Choroid plexus epithelial cell (primary cell): ENCODE measurements at regions not wholly inside any gene's neighbourhood (a gene's known extent, or its start where the extent isn't known, plus 50 kb on each side); places are given as distances from the start of the nearest gene placed in this dataset.
A peak's percentile ranks its signal among the peaks of the same experiment; 100 is the strongest.
"Not testable (repeated sequence)": the region's sequence is repeated elsewhere in the genome, so short reads cannot be mapped to it uniquely, and the experiment has no call there.

Experiments
- DNase-seq: peaks from one replicate; pipeline ENCODE4 v3.0.0-alpha.2; 2010; ENCODE audit warnings: low read depth
- H3K4me3 ChIP-seq: 2 replicates; pipeline ENCODE4 v1.5.1; 2011; ENCODE audit warnings: low read depth, mild to moderate bottlenecking, control low read depth, low read length, moderate library complexity
- TF ChIP-seq, protein P1 (sequence below): conservative IDR thresholded peaks from 2 replicates; pipeline ENCODE4 v1.5.1; 2011; ENCODE audit warnings: low read depth, mild to moderate bottlenecking, control low read depth, inconsistent platforms, low read length, moderate library complexity

DNA sequence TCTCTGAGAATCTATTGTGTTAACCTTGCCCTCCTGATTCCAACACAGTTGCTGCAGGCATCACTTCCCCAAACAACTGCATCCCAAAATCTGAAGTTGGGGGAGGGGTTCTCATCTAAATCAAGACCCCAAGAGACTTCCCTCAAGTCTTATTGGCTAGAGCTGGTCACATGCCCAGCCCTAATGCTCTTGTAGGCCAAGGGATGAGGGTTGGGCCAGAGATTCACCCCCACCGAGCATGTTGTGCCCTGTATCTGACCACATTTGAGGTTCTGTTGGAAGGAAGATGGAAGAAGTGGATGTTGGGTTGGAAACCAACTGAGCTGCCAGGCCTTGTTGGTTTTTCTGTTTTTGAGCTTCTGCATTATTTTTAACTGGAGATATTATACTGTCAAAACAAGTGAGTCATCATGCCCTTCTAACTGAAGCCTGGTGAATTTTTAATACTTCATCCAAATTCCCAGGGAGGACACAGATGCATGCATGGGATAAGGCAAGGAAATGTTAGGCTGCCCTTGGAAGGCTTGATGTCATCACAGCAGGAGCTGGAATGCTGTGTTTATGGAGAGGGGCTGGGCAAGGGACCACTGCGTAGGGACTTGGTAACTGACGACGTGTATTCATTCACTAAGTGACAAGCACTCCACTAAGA is 68.6 kb upstream of the CACUL1 start:
- DNase-seq: no peak
- TF ChIP-seq, protein P1, sequence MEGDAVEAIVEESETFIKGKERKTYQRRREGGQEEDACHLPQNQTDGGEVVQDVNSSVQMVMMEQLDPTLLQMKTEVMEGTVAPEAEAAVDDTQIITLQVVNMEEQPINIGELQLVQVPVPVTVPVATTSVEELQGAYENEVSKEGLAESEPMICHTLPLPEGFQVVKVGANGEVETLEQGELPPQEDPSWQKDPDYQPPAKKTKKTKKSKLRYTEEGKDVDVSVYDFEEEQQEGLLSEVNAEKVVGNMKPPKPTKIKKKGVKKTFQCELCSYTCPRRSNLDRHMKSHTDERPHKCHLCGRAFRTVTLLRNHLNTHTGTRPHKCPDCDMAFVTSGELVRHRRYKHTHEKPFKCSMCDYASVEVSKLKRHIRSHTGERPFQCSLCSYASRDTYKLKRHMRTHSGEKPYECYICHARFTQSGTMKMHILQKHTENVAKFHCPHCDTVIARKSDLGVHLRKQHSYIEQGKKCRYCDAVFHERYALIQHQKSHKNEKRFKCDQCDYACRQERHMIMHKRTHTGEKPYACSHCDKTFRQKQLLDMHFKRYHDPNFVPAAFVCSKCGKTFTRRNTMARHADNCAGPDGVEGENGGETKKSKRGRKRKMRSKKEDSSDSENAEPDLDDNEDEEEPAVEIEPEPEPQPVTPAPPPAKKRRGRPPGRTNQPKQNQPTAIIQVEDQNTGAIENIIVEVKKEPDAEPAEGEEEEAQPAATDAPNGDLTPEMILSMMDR: no peak
- no peak overlapping the region for H3K4me3 ChIP-seq

DNA sequence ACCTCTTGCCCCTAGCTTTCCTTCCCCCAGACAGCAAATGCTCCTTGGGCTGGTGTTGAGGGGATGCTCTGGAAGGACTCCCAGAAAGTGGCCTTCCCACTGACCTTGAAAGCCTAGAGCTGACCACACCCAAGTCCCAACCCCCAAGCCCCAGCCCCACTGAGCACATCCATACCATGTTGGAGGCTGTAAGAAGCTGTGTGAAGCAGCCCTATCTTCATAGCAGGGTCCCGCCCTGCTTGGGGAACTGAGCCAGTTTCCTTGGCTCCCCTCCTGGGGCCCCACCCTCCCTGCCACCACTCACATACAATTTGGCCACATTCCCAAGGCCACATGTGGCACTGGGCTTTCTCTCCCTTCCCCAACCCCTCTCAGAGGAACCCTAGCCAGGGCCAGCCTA is 72.3 kb upstream of the CACUL1 start:
- no peak for DNase-seq

DNA sequence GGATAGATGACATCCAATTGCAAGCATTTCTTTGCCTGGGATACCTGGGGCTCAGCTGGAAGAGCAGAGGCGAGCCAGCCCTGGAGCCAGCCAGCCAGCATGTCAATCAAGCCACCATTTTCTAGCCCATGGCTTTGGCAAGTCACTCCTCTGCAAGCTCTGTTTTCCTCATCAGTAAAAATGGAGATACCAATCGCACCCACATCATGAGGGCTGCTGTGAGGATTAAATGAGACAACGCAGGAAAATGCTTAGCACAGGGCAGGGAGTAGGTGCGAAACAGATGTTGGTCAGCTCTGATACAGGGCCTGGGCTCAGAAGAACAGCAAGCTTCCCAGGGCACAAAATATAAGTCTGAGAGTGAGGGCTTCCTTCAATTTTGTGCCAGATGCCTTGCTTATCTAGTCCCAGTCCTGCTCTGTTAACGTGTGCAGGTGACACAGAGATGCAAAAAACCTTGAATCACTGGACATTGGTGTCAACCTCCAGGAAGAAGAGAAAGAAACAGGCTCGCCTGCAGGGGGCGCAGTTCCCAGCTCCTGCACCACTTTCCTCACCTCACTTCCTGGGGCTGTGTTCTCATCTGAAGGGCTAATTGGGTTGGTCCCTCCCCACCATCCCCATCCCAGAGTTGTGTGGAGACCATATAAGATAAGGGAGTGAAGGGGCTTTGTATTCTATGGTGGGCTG is 72.8 kb upstream of the CACUL1 start:
- TF ChIP-seq, protein P1: peak; percentile 41
- DNase-seq: no peak
- no peak overlapping the region for H3K4me3 ChIP-seq

More for the DNA sequence above, 72.3 kb upstream of the CACUL1 start:
- TF ChIP-seq, protein P1: no peak
- H3K4me3 ChIP-seq: no peak overlapping the region

DNA sequence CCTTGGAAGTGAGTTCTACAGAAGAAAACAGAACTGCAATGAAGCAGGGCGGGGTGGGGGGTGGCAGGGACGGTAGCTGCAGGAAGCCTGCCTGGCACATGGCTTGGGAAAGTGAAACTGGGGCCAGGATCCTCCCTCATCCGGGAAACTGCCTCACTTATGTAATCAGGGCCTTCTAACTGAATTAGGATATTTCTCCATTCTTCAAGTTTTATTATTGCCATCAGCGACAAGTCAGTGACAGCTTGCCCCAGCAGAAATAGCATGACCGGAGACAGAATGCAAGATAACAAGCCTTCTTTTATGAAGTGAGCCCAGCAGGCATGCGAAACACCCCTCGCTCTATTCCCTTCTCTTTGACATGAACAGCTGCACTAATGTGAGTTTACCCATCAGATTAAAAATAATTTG is 77.5 kb upstream of the CACUL1 start:
- TF ChIP-seq, protein P1: no peak
- DNase-seq: peak; percentile 34
- H3K4me3 ChIP-seq: peak overlapping the region; percentile 5

DNA sequence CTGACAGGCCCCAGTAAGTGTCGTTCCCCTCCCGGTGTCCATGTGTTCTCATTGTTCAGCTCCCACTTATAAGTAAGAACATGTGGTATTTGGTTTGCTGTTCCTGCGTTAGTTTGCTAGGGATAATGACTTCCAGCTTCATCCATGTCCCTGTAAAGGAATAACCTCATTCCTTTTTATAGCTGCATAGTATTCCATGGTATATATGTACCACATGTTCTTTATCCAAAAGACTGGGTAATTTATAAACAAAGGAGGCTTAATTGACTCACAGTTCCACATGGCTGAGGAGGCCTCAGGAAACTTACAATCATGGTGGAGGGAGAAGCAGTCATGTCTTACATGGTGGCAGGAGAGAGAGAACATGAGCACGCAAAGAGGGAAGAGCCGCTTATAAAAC is 79.6 kb upstream of the CACUL1 start:
- DNase-seq, H3K4me3 ChIP-seq: not testable (repeated sequence)

DNA sequence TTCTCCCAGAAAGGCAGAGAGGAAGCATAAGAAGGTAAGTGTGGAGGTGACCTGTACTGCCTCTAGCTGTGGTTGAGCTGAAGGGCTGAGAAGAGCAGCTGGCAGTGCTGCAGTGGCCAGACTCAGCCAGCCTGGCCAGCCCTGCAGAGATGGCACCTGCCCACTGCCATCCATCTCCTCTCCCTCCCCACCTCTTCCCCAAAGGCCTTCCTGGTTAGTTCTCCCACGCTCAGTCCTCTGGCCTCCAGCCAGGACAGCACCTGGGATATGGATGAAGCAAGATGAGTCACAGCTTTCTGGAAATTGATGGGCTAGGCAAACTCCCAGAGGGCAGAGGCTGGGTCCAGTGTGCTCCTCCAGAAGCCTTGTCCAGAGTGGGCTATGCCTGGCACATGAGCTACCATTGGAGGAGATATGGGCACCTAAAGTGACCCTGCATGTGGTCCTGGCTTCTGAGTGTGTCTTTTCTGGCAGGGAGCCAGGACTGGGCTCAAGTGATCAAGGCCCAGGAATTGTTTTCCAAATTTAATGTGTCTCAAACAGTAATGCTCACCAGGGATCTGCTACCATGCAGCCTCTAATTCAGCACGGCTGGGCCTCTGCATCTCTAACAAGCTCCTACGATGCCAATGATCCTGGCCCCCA is 81.0 kb upstream of the CACUL1 start:
- DNase-seq: no peak
- TF ChIP-seq, protein P1: peak; percentile 8
- H3K4me3 ChIP-seq: no peak overlapping the region

DNA sequence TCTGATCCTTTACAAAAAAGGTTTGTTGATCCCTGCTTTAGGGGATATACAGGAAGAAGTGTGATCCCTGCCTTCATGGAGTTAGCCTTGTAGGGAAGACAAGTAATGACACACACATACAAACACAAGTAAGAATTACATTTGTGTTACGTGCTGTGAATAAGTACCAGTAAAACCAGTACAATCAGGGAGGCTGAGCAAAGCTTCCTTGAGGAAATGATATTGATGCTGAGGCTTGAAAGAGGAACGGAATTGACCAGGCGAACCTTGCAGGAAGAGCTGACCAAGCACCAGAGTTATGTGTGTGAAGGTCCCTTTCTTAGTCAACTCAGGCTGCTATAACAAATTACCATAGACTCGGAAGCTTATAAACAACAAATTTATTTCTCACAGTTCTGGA is 83.6 kb upstream of the CACUL1 start:
- TF ChIP-seq, protein P1: no peak
- DNase-seq: no peak
- H3K4me3 ChIP-seq: no peak overlapping the region
